GM21723 (cell line): ENCODE measurements at regions not wholly inside any gene's neighbourhood (a gene's known extent, or its start where the extent isn't known, plus 50 kb on each side); places are given as distances from the start of the nearest gene placed in this dataset.
A peak's percentile ranks its signal among the peaks of the same experiment; 100 is the strongest.

ENCODE experiments used
- ATAC-seq: cut with Tn5 transposase; IDR thresholded peaks from one replicate; pipeline ENCODE4 v1.9.1; 2021; ENCODE audit warnings: mild to moderate bottlenecking, moderate library complexity; ENCODE audit not compliant: unreplicated experiment

GRCh38 chr1:168631671-168632400 is 55.4 kb downstream of the XCL1 start:
- no peak for ATAC-seq

- no peak for ATAC-seq
Observed at GRCh38 chr1:168634951-168635532, 58.6 kb downstream of the XCL1 start.

GRCh38 chr1:168636200-168636599 is 59.8 kb downstream of the XCL1 start:
- no peak for ATAC-seq

DNA sequence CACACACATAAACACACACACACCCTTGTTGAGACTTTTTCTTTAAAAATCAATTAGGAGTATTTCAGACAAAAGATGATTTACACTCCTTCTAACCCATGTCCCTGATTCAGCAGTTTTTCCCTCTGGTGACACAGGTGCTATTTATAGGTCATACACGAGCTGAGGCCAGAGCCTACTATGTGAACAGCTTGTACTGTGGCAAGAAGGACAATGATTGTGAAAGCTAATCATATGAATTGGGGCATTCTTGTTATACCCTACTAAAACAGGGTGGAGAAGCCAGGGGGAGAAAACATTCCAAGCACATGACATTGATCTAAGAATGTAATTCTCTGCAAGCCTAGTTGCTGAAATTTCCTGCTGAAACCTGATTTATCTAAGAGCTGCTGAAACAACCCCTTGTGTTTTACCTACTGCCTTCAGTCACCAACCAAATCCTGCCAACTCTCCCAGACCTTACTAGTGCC is 60.3 kb downstream of the XCL1 start:
- no peak for ATAC-seq

DNA sequence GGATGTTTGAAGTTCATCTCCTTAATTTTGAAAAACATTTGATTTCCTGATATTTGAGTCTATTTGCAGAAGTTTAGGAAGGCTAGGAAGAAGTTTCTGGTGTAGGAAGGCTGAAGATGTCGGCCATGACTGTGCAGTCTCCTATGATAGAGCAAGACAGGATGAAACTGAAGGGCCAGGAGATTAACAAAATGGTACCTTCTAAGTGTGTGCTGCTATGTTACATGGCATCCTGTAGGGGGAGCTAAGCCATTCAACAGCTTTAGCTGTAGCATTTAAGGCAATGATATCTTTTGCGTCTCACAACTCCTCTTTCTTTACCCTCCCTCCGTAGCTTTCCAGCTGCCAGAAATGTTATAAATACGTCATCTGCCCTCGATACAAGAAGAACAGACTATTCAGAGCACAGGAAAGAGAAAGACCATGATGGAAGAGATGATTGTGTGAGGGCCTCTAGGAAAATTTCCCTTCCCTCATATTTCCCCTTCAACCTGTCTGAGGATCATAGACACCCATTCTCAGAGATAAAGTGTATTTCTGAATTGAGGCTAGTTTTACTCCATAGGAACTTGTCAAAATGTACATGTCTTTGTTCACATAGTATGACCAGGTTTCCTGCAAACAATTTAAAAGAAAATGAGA is 61.1 kb downstream of the XCL1 start:
- ATAC-seq = peak; percentile 60

GRCh38 chr1:168638884-168639283 is 62.5 kb downstream of the XCL1 start:
- ATAC-seq = no peak

DNA sequence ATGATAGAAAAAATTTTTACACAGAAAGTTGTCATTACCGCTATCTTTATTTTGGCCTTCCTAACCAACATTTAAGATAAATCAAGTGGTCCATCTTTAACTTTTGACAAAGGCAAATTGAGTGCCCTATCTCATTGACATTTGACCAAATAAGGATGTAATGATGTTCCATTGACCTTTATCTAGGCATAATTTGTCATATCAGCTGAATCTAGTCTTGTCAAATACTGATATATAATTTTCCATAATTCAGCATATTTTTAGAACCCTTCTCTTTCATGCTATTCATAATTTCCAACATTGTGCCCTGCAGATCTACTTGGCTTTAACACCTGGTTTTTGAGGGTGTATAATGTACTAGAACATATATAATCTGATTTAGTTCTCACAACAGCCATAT is 63.8 kb downstream of the XCL1 start:
- ATAC-seq = no peak

- ATAC-seq = no peak
Observed at GRCh38 chr1:168640836-168641235, 64.4 kb downstream of the XCL1 start.

- no peak for ATAC-seq
Observed at GRCh38 chr1:168643152-168643551, 66.7 kb downstream of the XCL1 start.
